ENCODE measurements at regions not wholly inside any gene's neighbourhood (a gene's known extent, or its start where the extent isn't known, plus 50 kb on each side); places are given as distances from the start of the nearest gene placed in this dataset.
"Not testable (repeated sequence)": the region's sequence is repeated elsewhere in the genome, so short reads cannot be mapped to it uniquely, and the experiment has no call there.

DNA sequence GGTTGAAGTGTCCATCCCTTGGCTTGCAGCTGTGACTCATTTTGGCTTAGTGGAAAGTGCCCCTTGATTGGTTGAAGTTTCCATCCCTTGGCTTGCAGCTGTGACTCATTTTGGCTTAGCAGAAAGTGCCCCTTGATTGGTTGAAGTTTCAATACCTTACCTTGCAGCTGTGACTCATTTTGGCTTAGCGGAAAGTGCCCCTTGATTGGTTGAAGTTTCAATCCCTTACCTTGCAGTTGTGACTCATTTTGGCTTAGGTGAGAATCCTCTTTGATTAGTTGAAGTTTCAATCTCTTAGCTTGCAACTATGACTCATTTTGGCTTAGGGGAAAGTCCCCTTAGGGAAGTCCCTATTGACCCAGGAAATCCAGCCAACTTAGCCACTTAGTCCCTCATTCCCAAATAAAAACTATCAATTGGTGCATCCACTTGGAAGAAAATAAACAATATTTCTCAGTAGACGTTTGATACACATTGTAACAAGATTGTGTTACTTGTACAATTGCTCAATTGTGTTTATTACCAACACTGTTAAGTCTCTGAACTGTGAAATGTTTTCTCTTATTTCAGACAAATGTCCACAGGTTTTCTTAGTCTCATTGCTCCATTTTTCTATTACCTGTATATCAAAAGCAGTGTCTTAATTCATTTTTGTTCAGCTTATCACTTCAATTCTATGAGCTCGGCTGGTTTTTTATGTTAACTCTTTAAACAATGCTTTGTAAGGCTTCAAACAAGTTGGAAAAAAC lies 2308.8 kb upstream of the ACO1 start:
- DNase-seq: no peak

DNA sequence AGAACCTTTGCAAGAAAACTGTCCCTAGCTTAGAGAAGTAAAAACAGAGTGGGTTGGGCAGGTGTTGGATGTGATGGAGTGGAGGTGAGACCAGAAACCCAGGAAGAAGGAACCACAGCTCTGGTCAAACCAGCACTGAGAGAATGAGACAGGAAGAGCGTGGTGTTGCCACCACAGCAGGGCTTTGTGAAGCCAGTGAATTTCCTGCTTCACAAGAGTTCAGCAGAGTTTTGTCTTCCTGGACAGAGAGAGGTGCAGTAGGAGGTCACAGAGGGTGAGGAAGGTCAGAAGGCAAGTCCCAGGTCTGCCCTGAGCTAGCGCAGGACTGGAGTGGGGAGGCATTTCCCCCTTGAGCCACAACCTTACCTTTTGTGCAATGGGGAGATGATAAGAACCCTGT lies 2306.2 kb upstream of the ACO1 start:
- DNase-seq: no peak

DNA sequence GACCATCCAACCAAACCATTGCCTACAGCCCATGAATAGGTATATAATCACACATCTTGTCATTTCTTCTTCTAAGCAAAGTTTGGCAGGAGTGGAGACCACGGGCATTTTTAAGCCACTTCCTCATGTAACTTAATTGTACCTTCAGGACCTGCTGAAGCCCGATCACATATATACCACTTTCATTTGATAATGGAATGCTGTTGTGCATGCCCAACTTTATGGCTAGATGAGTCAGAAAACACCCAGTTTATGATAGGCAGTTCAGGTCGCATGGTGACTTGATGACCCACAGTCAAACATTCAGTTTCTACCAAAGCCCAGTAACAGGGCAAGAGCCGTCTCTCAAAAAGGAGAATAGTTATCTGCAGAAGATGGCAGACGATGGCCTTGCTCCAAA lies 2295.0 kb upstream of the ACO1 start:
- no peak for DNase-seq

DNA sequence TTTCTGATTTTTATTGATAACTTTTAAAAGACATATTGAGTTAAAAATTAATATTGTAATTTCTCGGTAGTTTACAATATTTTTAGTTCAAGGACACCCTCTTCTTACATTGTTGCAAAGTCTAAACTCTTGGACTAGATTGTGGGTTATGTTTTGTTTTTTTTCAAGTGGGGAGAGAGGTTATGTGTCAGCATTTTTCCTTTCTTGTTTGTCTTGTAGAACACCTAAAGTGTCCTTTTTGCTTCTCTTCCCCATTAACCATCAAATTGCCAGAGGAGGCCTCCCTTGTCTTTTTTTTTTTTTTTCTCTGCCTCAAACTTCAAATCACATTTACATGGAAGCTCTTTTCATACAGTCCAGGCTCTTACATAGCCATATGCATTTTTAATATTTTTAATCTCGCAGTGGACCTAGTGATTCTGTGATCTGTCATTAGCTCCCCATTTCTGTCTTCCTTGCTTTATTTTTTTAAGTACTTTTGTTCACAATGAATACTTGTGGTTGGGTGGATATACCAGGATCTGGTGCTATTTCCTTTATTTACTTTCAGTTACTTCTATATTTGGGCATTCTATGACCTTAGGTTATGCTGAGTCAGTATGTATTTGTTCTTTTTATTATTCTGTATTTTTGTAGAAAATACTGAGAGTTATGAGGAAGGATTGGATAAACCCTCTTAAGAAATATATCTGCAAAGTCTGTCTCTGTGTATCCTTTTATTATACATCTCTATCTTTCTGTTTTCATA lies 2280.6 kb upstream of the ACO1 start:
- DNase-seq: no peak

DNA sequence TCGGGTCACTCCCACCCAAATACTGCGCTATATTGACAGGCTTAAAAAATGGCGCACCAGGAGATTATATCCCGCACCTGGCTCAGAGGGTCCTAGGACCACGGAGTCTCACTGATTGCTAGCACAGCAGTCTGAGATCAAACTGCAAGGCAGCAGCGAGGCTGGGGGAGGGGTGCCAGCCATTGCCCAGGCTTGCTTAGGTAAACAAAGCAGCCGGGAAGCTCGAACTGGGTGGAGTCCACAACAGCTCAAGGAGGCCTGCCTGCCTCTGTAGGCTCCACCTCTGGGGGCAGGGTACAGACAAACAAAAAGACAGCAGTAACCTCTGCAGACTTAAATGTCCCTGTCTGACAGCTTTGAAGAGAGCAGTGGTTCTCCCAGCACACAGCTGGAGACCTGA lies 2277.3 kb upstream of the ACO1 start:
- DNase-seq: not testable (repeated sequence)

DNA sequence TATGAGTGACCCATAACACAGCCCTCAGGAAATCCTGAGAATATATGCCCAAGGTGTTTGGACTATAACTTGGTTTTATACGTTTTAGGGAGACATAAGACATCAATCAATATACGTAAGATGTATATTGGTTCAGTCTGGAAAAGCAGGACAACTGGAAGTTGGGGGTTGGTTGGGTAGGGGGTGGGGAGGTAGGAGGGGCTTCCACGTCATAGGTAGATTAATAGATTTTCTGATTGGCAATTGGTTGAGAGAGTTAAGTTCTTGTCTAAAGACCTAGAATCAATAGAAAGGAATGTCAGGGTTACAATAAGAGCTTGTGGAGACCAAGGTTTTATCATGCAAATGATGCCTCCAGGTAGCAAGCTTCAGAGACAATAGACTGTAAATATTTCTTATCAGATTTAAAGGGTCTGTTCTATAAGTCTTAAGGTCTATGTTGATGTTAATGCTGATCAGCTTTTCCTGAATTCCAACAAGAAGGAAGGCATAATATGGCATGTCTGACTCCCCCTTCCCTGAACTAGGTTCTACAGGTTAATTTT lies 2267.7 kb upstream of the ACO1 start:
- DNase-seq: no peak

DNA sequence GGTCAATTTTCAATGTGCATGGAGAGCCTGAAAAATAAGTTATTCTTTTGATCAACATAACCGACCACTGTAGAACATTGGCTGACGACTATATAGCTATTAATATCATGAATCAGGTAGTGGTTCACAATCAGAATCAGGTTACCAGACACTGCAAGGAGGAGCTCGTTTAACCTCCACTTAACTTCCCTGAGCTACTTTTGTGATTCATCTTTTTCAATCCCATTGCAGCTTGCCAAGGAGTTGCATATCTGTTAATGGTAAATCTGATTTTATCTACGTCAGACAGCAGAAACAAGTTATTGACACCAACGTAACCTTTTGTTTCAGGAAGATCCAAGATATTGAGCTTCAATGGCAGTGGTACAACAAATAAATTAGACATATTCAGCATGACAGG lies 2263.8 kb upstream of the ACO1 start:
- no peak for DNase-seq

DNA sequence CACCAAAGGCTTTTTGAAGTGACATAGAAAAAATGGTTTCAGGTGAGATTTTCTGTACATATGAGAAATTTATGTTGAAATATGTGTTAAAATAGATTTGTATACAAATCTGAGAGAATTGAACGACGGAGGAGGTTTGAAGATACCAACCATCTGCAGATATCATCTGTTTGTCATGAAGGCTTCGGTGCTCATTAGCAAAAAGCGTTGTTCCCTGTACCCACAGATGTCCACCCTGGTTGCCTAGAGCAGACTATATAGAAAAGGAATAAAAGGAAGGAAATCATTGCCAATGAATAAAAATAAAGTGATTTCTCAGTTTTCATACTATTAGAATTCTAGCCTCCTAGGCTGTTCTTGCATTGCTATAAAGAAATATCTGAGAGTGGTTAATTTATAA lies 2262.8 kb upstream of the ACO1 start:
- no peak for DNase-seq

DNA sequence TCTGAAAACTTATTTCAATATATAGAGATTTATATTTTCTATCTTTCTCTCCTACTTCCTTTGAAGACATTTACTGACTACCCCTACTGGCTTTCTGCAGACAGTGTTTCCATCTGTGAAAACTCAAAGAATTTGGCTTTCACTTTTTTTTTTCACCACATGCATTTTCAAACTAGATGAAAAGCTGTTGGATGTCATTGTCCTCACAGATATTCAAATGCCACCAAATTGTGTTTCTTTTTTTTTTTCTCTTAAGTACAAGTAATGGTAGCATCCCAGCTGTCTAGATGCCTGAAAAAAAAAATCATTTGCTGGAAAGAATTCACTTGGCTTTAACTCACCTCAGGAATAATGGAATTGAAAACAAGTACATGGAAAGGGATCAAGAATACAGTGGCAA lies 2258.6 kb upstream of the ACO1 start:
- no peak for DNase-seq

DNA sequence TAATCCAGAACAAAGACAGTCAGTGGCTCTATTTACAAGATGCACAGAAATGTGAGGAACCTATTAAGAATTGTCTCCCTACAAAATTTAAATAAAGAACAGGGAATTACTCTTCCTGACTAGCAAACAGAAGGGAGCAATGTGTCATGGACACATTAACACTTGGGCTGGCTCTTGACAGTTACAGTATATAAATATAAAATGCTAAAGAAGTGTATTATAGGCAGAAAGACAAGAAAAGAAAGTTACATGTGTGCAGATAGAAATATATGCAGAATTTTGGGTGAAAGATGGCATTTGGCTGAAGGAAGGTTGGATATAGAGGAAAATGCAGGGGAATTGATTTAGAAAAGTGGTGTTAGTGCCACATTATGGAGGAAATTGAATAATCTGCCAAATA lies 2257.1 kb upstream of the ACO1 start:
- DNase-seq: no peak

DNA sequence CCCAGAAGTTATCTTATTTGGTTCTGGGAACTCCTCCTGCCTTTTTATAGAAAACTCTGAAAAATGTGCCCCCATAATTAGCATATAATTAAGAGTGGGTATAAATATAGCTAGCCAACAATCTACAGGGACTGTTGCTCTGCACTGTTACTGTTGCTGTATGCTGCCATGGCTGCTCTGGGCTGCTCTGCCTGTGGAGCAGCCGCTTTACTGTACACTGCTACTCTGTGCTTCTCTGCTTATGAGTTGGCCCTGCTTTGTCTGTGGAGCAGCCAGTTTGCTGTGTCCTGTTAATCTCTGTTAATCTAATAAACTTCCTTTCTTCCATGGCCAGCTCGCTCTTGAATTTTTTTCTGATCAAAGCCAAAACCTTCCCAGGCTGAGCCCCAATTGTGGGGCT lies 2244.0 kb upstream of the ACO1 start:
- DNase-seq: no peak

DNA sequence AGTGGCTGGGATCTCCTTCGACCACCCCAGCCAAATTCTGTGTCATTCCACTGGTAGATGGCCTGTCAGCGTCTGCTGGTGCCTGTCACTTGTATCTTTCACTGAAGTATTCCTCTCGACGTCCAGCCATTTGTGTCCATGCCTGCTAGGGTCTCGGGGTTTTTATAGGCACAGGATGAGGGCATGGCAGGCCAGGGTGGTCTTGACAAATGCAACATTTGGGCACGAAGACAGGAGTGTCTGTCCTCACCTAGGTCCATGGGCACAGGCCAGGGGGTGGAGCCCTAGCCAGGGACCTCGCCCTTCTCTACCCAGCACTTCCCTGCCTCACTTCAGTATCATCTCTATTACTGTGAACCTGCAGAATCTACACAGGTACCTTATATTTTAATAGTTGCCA lies 2223.9 kb upstream of the ACO1 start:
- DNase-seq: no peak

DNA sequence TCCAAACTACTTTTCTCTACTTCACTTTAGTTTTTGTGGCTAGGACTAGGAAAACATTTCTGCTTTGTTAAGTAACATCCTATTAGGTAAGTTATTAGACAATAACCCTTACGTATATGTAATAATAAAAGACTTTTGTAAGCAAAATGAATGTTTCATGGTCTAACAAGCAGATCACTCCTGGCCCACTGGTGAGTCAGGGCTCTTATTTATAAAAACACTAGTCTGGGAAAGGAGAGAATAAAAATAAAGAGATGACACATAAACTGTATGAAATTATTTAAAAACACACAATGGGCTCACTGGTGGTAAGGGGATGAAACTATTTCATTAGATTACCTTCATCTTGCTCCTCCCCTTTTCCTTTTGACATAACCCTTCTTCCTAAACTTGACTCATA lies 2212.2 kb upstream of the ACO1 start:
- no peak for DNase-seq

DNA sequence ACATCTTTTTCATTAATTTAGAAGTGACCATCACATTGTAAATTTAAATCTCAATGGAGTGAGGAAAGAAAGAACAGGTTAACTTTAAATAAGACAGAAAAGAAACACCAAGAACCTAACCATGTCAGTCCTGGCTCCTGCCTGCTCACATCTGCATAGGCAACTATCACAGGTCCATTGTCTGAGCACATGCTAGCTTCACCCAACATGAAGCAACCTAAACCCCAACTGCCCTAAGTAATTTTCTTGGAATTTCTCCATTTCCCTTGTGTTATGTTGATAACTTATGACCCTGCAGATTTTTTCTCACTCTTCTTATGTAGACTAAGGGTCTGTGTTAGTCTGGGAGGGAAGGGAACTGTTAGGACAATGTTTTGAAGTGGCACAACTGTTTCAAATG lies 2205.8 kb upstream of the ACO1 start:
- DNase-seq: no peak

DNA sequence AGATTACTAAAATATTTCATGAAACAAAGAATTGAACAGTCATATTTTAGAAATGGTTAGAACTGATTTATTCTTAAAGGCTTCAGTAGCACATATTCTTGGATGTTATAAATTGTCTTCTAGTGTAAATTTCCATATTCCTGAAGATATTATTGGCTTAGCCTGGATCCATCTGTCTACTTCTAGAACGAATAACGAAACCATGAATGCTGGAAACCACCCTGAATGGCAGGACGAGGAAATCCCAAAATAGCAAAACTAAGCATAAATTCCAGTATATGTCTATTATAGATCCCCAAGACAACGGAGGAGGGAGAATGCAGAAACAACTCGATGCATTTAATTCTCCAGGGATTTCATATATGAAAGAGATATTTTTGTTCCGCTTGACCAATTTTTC lies 2191.0 kb upstream of the ACO1 start:
- no peak for DNase-seq

DNA sequence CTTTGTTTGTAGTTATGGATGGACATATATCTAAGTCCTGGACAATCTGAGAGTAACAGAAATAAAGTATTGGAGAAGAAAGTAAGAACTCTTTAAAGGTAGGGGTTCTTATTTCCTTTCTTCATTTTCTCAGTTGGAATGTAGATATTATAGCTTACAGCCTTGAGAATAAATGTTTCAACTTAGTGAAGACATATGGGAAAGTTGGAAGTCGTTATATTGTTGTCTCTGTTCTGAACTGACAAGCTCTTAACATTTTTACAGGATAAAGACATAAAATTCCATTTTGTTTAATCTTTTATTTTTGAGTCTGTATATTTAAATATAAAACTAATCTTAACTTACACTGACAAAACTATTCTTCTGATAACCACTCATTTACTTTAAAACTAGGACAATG lies 2187.5 kb upstream of the ACO1 start:
- no peak for DNase-seq

DNA sequence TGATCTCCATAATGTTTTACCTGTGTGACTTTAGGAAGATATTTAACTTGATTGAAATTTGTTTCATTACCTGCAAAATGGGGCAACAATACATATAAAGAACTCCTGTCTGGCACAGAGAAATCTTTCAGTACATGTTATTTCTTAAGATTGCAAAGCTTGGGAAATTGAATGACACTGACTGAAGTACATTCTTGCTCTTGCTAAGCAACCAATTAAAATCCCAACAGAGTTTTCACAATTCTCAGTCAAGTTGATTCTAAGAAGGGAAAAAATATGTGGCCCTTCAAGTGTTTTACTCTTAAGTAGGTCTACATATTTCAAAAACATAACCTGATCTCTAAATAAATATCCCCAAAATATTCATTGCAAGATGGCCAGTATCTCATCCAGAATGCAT lies 2187.0 kb upstream of the ACO1 start:
- no peak for DNase-seq

DNA sequence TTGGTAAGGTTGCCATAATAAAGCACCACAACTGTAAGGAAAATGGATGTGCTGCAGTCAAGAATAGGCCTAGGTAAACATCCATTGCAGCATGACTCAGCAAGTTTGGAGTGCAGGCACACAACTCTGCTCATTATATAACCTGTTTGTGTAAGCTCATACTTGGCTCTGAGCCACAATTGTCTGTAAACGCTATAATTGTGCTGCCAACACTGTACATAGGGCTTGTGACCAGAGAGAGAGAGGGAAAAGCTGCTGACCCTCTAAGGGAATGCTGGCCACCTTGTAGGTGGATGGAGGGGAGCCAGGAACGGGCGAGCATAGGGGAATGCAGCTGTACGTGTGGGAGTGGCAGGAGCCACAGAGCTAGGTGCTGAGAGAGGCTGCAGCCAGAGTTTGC lies 2186.5 kb upstream of the ACO1 start:
- no peak for DNase-seq

DNA sequence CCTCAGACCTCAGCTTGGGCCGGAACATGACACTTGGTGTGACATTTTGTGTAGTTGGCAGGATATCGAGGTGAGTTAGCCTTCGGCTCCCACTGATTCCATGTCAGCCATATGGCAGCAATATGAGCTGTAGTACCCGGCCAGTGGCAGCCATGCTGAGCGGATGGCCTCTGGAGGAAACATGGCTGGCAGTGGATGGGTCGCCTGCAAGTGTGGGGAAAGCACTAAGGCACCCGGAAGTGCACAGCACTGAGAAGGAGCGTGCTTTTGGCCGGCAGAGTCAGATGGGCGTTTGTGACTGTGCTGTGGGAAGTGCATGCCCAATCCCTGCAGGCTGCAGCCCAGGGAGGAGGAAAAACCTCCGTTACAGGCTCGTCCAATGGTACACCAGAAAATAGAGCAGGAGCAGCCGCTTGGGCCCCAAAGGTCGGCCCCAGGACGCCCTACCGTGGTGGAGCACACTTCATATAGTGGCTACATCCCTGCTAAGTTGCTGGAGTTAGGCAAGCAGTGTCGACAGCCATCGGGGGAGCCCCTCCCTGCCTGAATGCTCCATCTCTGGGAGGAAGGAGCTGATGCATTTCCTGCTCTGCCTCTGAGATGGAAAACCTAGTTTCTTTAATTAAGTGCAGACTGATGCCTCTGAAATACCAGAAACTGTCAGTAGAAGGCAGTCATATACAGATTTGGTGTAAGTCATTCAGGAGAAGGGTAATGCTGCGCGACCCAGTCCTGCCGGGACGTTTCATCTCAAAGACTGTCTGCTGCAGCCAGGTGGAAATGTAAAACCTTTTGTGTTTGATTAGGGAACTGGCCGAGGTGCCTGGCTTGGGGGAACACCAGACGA lies 2185.8 kb upstream of the ACO1 start:
- no peak for DNase-seq

DNA sequence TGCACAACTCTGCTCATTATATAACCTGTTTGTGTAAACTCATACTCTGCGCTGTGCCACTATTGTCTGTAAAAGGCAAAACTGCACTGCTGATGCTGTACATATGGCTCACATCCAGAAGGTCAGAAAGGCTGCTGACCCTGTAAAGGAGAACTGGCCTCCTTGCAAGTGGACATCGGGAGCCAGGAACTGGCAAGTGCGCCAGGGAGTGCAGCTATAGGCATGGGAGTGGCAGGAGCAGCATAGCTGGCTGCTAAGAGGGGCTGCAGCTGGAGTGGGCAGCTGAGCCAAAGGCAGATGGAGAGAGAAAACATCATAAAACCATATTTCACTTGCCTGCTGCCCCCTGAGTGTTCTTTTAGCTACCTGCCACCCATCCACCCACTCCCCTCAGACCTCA lies 2183.4 kb upstream of the ACO1 start:
- no peak for DNase-seq

DNA sequence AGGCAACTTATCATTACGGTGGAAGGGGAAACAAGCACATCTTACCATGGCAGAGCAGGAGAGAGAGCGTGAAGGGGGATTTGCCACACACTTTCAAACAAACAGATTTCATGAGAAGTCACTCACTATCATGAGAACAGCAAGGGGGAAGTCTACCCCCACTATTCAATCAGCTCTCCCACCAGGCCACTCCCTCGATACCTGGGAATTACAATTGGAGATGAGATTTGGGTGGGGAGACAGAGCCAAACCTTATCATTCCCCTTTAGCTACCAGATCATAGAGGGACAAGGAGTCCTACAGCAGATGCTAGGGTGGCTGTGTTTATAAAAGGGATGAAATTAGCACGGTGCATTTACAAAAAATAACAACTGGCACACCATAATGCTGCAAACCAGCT lies 2149.4 kb upstream of the ACO1 start:
- no peak for DNase-seq

DNA sequence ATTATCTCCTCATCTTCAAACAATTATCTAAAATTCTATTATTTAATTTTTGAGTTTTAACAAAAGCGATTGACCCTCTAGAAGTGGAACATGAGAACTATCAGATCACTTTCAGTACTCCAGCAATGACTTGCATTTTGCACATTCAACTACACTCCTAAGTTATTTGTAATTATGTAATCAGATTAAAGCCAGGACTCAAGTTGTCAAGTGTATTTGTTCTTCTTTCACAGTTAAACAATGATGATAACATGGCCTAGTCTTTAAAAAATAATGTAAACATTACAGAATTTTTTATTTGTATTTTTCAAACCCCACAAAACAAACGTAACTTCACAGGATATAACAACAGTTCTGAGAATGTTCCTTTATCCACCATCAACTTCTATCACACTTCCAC lies 2148.9 kb upstream of the ACO1 start:
- no peak for DNase-seq

DNA sequence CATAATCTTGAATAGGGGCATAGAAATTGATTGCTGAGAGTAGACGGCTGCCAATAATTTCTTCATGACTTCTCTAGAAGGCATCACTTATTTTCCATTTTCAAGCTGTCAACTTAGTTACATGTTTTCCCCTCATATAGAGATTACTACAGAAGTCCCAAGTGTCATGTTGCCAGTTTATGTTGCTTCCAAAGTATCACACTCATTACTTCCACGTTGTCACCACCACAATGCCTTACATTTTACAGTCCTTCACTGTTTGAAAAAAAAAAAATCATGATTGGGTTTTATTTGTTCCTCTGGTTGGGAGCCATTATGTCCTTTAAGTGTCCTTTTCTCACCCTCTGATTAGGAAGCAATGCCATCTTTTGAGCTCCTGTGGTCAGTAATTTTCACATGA lies 2144.6 kb upstream of the ACO1 start:
- DNase-seq: no peak

DNA sequence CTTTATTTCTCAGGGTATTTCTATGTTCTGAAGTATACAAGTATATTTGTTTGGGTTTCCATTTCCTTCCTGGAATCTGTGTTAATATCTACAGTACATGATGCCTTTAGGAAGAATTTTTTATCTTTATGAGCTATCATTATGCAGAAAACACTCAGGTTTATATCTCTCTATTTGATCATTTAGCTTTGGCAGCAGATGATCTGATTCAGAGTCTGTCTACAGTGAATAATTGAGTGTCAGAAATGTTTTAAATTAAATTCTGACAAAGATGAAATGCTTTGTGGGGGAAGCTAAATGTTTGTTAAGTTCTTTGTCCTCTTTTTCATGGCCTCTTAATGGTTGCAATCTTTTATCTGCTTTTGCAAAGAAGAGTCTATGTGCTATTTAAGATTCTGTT lies 2141.0 kb upstream of the ACO1 start:
- DNase-seq: no peak

Measured in T-helper 9 cell (primary cell).